ENCODE measurements at regions not wholly inside any gene's neighbourhood (a gene's known extent, or its start where the extent isn't known, plus 50 kb on each side); places are given as distances from the start of the nearest gene placed in this dataset.

DNA sequence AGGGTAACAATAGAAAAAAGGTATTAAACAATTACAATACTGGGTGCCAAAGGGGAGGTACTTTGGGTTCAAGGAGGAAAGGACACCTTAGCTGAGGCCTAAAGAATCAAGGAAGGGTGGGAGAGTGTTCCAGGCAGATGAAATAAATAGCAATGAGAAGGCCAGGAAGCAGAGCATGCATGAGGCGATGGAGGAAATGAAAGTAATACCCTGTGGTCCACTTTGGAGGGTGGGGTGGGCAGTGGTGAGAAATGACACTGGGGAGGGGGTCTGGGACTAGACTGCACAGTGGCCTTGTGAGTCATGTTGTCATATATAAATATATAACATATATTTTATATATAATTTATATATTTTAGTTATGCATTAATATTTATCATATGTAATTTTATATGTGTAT, 55.9 kb downstream of the BHLHE40 start:
- TF ChIP-seq, protein P1, sequence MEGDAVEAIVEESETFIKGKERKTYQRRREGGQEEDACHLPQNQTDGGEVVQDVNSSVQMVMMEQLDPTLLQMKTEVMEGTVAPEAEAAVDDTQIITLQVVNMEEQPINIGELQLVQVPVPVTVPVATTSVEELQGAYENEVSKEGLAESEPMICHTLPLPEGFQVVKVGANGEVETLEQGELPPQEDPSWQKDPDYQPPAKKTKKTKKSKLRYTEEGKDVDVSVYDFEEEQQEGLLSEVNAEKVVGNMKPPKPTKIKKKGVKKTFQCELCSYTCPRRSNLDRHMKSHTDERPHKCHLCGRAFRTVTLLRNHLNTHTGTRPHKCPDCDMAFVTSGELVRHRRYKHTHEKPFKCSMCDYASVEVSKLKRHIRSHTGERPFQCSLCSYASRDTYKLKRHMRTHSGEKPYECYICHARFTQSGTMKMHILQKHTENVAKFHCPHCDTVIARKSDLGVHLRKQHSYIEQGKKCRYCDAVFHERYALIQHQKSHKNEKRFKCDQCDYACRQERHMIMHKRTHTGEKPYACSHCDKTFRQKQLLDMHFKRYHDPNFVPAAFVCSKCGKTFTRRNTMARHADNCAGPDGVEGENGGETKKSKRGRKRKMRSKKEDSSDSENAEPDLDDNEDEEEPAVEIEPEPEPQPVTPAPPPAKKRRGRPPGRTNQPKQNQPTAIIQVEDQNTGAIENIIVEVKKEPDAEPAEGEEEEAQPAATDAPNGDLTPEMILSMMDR (IDR thresholded peaks at IDR 0.05; ENCODE audit: low read depth, low read length) = no peak
- TF ChIP-seq EZH2phosphoT487 (IDR thresholded peaks at IDR 0.05; ENCODE audit: low read depth) = no peak

Measured in OCI-LY3 (cell line).